Nephron progenitor cell (in vitro differentiated cells): ENCODE measurements at regions not wholly inside any gene's neighbourhood (a gene's known extent, or its start where the extent isn't known, plus 50 kb on each side); places are given as distances from the start of the nearest gene placed in this dataset.

Experiments used
- DNase-seq: peaks from one replicate; pipeline ENCODE4 v3.0.0; 2021
- H3K27ac Mint-ChIP-seq: 2 replicates; pipeline ENCODE4 v1.8.0; 2021; ENCODE audit warnings: mild to moderate bottlenecking, moderate library complexity, mixed read lengths
- H3K27me3 Mint-ChIP-seq: 2 replicates; pipeline ENCODE4 v1.8.0; 2021; ENCODE audit warnings: mild to moderate bottlenecking, low read depth, mixed read lengths; ENCODE audit not compliant: poor library complexity
- H3K36me3 Mint-ChIP-seq: 2 replicates; pipeline ENCODE4 v1.8.0; 2021; ENCODE audit warnings: low read depth, mixed read lengths
- H3K4me1 Mint-ChIP-seq: 2 replicates; pipeline ENCODE4 v1.8.0; 2021; ENCODE audit warnings: mixed read lengths
- H3K4me3 Mint-ChIP-seq: 2 replicates; pipeline ENCODE4 v1.8.0; 2021; ENCODE audit warnings: mild to moderate bottlenecking, moderate library complexity, mixed read lengths
- H3K9me3 Mint-ChIP-seq: 2 replicates; pipeline ENCODE4 v1.8.0; 2021; ENCODE audit warnings: mild to moderate bottlenecking, moderate library complexity, mixed read lengths
- TF ChIP-seq, protein P1 (sequence below): fragments of 200-600 bp; sonication (generic); IDR thresholded peaks from 2 replicates; pipeline ENCODE4 v1.5.0; 2021; ENCODE audit warnings: antibody characterized with exemption

DNA sequence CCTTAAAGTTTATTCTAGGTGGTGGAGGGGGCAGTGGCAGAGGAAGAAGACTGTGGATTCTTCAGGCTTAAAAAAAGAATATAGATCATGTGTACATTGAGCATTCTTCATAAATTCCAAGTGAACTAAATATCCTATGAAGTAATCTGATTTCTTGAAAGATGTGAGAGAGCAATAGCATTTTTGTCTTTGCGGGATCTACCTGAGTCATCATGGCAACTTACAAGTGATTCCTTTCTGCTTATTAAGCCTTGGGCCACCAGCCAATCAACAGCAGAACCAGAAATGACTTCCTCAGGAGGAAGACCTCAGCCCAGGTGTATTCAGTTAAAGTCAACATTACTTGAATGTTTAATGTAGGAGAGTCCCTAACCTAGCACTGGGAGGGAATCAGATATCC, 756.9 kb downstream of the TFAP2A start:
- no peak overlapping the region for H3K4me3 Mint-ChIP-seq
- no peaks in the 10 kb centered on the region for H3K36me3 Mint-ChIP-seq
- no peak overlapping the region for H3K27ac Mint-ChIP-seq
- TF ChIP-seq, protein P1, sequence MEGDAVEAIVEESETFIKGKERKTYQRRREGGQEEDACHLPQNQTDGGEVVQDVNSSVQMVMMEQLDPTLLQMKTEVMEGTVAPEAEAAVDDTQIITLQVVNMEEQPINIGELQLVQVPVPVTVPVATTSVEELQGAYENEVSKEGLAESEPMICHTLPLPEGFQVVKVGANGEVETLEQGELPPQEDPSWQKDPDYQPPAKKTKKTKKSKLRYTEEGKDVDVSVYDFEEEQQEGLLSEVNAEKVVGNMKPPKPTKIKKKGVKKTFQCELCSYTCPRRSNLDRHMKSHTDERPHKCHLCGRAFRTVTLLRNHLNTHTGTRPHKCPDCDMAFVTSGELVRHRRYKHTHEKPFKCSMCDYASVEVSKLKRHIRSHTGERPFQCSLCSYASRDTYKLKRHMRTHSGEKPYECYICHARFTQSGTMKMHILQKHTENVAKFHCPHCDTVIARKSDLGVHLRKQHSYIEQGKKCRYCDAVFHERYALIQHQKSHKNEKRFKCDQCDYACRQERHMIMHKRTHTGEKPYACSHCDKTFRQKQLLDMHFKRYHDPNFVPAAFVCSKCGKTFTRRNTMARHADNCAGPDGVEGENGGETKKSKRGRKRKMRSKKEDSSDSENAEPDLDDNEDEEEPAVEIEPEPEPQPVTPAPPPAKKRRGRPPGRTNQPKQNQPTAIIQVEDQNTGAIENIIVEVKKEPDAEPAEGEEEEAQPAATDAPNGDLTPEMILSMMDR: no peak
- H3K9me3 Mint-ChIP-seq: no peaks in the 10 kb centered on the region
- no peaks in the 10 kb centered on the region for H3K4me1 Mint-ChIP-seq
- H3K27me3 Mint-ChIP-seq: peaks cover 9% of the 10 kb centered on the region
- DNase-seq: no peak

DNA sequence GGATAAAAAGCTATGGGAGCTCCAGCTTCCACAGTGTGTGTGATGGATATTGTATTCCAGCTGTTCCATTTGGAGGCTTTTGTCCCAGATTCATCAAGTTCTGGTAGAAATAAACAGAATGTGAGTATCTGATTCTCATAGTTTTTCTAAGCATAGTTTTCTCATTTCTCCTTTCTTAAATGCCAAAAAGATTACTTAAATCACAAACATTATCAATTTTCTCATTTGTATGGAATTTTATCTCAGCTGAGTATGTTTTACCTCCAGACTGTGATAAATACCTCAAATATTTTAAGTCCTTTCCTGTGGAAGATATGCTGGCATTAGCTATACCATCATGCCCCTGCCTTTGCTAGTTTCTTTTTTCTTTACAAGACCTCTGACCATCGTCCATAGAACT, 767.3 kb downstream of the TFAP2A start:
- Mint-ChIP-seq H3K27ac (no peak overlapping the region), H3K36me3 (no peaks in the 10 kb centered on the region), H3K4me3 (no peak overlapping the region), H3K4me1 (peaks cover 4% of the 10 kb centered on the region), H3K9me3 (no peaks in the 10 kb centered on the region), H3K27me3 (no peaks in the 10 kb centered on the region)
- TF ChIP-seq, protein P1: no peak
- DNase-seq: no peak

DNA sequence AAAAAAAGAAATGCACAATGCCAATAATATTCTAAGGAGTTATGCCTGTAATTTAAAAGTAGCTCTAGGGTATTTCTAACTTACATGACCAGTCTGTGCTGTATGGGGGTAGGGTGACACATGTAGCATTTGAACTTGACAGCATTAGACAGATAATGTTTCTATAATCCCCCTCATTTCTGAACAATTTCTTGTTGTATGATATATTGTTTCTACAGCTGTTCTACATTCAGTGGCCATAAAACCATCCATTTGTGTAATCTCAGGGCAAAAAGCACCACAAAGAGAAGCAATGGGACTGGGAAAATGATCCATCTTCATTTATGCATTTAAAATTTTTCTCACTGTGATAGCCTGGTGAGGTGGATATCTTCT, 767.8 kb downstream of the TFAP2A start:
- Mint-ChIP-seq H3K4me3 (no peak overlapping the region), H3K27ac (no peak overlapping the region), H3K4me1 (peaks cover 4% of the 10 kb centered on the region), H3K36me3 (no peaks in the 10 kb centered on the region), H3K9me3 (no peaks in the 10 kb centered on the region), H3K27me3 (no peaks in the 10 kb centered on the region)
- DNase-seq: no peak
- TF ChIP-seq, protein P1: no peak

DNA sequence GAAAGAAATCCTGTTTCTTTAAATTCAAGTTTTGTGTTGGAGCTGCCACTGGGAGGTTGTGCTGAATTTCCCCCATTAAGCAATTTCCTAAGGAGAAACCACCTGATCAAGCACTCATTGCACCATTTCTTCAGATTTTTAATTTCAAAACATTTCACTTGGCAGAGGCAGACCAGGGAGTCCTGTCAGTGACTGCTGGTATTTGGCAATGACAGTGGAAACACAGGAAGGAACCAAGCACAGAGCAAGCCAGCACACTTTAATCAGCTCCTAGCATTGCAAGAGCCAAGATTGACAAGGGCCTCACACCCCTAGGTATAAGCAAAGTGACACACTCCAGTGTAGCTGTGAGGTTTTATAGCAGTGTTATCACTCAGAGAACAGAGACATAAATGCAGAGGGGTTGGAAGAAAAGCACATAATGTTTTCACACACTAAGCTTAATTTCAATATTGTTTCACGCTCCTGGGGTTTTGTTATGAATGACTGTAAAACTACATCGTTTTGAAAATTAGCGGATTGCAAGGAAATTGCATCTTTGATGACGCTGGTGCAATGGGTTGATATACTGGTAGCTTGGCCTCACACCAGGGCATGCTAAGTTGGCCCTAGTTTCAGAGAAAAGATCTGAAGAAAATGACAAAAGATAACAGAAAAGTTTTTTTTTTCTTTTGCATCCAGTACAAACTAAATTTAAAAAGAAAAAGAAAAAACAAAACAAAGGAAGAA, 768.4 kb downstream of the TFAP2A start:
- no peak overlapping the region for H3K27ac Mint-ChIP-seq
- TF ChIP-seq, protein P1: no peak
- H3K9me3 Mint-ChIP-seq: no peaks in the 10 kb centered on the region
- no peaks in the 10 kb centered on the region for H3K36me3 Mint-ChIP-seq
- peaks cover 4% of the 10 kb centered on the region for H3K4me1 Mint-ChIP-seq
- DNase-seq: no peak
- no peaks in the 10 kb centered on the region for H3K27me3 Mint-ChIP-seq
- no peak overlapping the region for H3K4me3 Mint-ChIP-seq

DNA sequence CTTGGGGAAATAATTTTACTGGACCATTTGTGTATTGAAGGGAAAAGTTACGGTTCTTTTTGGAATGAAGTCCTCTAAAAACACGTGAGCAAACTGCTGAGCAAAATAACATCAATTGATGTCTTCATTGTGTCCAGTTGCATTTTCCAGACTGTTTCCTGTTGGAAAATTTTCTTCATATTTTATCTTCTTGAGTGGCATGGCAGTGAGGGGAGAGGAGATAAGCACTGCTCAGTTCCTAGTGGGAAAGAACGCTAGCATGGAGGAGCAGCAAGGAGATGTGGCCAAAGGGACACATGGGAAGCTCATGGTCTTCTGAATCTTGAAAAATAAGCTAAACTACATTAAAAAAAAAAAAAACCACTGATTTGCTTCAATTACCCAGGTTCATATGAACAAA, 776.0 kb downstream of the TFAP2A start:
- H3K27ac Mint-ChIP-seq: no peak overlapping the region
- no peaks in the 10 kb centered on the region for H3K9me3 Mint-ChIP-seq
- H3K4me3 Mint-ChIP-seq: no peak overlapping the region
- no peak for DNase-seq
- peaks cover 4% of the 10 kb centered on the region for H3K4me1 Mint-ChIP-seq
- no peaks in the 10 kb centered on the region for H3K27me3 Mint-ChIP-seq
- H3K36me3 Mint-ChIP-seq: no peaks in the 10 kb centered on the region
- TF ChIP-seq, protein P1: no peak

DNA sequence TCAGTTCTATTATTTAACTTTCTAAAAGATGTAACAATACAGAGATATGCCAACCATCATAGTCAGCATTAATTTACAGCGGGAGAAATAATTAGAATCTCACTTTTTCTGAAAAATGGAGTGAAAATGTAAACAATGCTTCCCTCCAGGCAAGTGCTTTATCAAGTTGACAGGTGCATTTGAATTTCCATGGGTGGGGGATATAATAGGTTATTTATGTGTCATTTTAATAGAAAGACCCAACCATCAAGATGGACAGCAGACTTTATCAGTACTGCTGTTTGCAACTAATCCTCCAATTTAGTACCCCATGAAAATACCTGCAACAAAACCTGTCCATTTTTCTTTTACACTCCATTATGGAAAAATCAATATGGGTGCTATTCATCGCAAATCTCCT, 780.1 kb downstream of the TFAP2A start:
- Mint-ChIP-seq H3K27ac (no peak overlapping the region), H3K4me3 (no peak overlapping the region), H3K9me3 (peaks cover 18% of the 10 kb centered on the region), H3K4me1 (no peaks in the 10 kb centered on the region), H3K36me3 (no peaks in the 10 kb centered on the region), H3K27me3 (peaks cover 4% of the 10 kb centered on the region)
- DNase-seq: no peak
- TF ChIP-seq, protein P1: no peak
